Activated gamma-delta T cell (primary cell): ENCODE measurements at regions not wholly inside any gene's neighbourhood (a gene's known extent, or its start where the extent isn't known, plus 50 kb on each side); places are given as distances from the start of the nearest gene placed in this dataset.

Experiments
- DNase-seq: peaks from one replicate; lab custom pipeline; 2025; lab: John Stamatoyannopoulos, UW

GRCh38 chr2:118665784-118666529 lies 181.5 kb downstream of the EN1 start:
- DNase-seq = no peak

GRCh38 chr2:118661179-118661578 lies 186.3 kb downstream of the EN1 start:
- no peak for DNase-seq

- no peak for DNase-seq
Observed at GRCh38 chr2:118658596-118659198, 188.8 kb downstream of the EN1 start.

- DNase-seq = no peak
Observed at GRCh38 chr2:118657466-118657865, 190.0 kb downstream of the EN1 start.

- no peak for DNase-seq
Observed at GRCh38 chr2:118654945-118655344, 192.5 kb downstream of the EN1 start.

GRCh38 chr2:118650327-118650726 lies 197.1 kb downstream of the EN1 start:
- no peak for DNase-seq

GRCh38 chr2:118645876-118646275 lies 201.6 kb downstream of the EN1 start:
- no peak for DNase-seq

GRCh38 chr2:118644190-118644589 lies 203.3 kb downstream of the EN1 start:
- DNase-seq = no peak

GRCh38 chr2:118643294-118643693 lies 204.2 kb downstream of the EN1 start:
- DNase-seq = no peak

- no peak for DNase-seq
Observed at GRCh38 chr2:118642501-118642900, 204.9 kb downstream of the EN1 start.

- no peak for DNase-seq
Observed at GRCh38 chr2:118641711-118642110, 205.7 kb downstream of the EN1 start.

- DNase-seq = no peak
Observed at GRCh38 chr2:118639371-118639770, 208.1 kb downstream of the EN1 start.

- DNase-seq = no peak
Observed at GRCh38 chr2:118638453-118638852, 209.0 kb downstream of the EN1 start.

GRCh38 chr2:118635891-118636290 lies 211.6 kb downstream of the EN1 start:
- DNase-seq = no peak

- DNase-seq = no peak
Observed at GRCh38 chr2:118634876-118635275, 212.6 kb downstream of the EN1 start.

GRCh38 chr2:118633371-118634018 lies 214.0 kb downstream of the EN1 start:
- DNase-seq = no peak

- DNase-seq = no peak
Observed at GRCh38 chr2:118632921-118633320, 214.5 kb downstream of the EN1 start.

- no peak for DNase-seq
Observed at GRCh38 chr2:118627156-118627555, 220.3 kb downstream of the EN1 start.

- DNase-seq = no peak
Observed at GRCh38 chr2:118622913-118623312, 224.5 kb downstream of the EN1 start.

- no peak for DNase-seq
Observed at GRCh38 chr2:118622108-118622507, 225.3 kb downstream of the EN1 start.

- DNase-seq = no peak
Observed at GRCh38 chr2:118618279-118618678, 229.2 kb downstream of the EN1 start.

- DNase-seq = no peak
Observed at GRCh38 chr2:118616432-118616831, 231.0 kb downstream of the EN1 start.

GRCh38 chr2:118614841-118615271 lies 232.6 kb downstream of the EN1 start:
- no peak for DNase-seq
